ENCODE measurements at regions not wholly inside any gene's neighbourhood (a gene's known extent, or its start where the extent isn't known, plus 50 kb on each side); places are given as distances from the start of the nearest gene placed in this dataset.

- no peak for TF ChIP-seq CTCF (IDR thresholded peaks at IDR 0.05)
- TF ChIP-seq JUND (IDR thresholded peaks at IDR 0.05), result no peak
- no peak for TF ChIP-seq TEAD4 (IDR thresholded peaks at IDR 0.05; ENCODE audit: borderline replicate concordance, insufficient read depth)
- TF ChIP-seq, protein P1, sequence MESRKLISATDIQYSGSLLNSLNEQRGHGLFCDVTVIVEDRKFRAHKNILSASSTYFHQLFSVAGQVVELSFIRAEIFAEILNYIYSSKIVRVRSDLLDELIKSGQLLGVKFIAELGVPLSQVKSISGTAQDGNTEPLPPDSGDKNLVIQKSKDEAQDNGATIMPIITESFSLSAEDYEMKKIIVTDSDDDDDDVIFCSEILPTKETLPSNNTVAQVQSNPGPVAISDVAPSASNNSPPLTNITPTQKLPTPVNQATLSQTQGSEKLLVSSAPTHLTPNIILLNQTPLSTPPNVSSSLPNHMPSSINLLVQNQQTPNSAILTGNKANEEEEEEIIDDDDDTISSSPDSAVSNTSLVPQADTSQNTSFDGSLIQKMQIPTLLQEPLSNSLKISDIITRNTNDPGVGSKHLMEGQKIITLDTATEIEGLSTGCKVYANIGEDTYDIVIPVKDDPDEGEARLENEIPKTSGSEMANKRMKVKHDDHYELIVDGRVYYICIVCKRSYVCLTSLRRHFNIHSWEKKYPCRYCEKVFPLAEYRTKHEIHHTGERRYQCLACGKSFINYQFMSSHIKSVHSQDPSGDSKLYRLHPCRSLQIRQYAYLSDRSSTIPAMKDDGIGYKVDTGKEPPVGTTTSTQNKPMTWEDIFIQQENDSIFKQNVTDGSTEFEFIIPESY (IDR thresholded peaks at IDR 0.05; ENCODE audit: borderline replicate concordance, low read depth), result no peak
- no peak for TF ChIP-seq EP300 (IDR thresholded peaks at IDR 0.05; ENCODE audit: borderline replicate concordance in 1 of 2, low read depth in 1 of 2, low read length in 1 of 2)
- no peak for TF ChIP-seq USF1 (IDR thresholded peaks at IDR 0.05; ENCODE audit: borderline replicate concordance, low read depth)
- no peak for TF ChIP-seq FOXM1 (IDR thresholded peaks at IDR 0.05; ENCODE audit: low read depth)
- no peak for TF ChIP-seq YY1 (IDR thresholded peaks at IDR 0.05; ENCODE audit: low read depth)
- TF ChIP-seq USF2 (IDR thresholded peaks at IDR 0.05; ENCODE audit: borderline replicate concordance, low read depth, low read length), result no peak
- no peak for TF ChIP-seq RAD21 (IDR thresholded peaks at IDR 0.05; ENCODE audit: low read length)
- no peak for TF ChIP-seq SIN3A (IDR thresholded peaks at IDR 0.05; ENCODE audit: borderline replicate concordance, low read depth, low read length)
- no peak for TF ChIP-seq RXRA (IDR thresholded peaks at IDR 0.05; ENCODE audit: borderline replicate concordance, low read depth)
Measured at GRCh38 chr15:38174691-38175090, 77.9 kb upstream of the SPRED1 start.

Measured in SK-N-SH (cell line).